DMS79 (cell line): ENCODE measurements at regions not wholly inside any gene's neighbourhood (a gene's known extent, or its start where the extent isn't known, plus 50 kb on each side); places are given as distances from the start of the nearest gene placed in this dataset.

Source experiments
- DNase-seq: peaks from one replicate; lab custom pipeline; 2025; lab: John Stamatoyannopoulos, UW

- no peak for DNase-seq
These were observed 275.4 kb downstream of the ETNK1 start for GRCh38 chr12:22900401-22900800.

GRCh38 chr12:22904485-22904884 is 279.5 kb downstream of the ETNK1 start:
- DNase-seq, result no peak

GRCh38 chr12:22916241-22916640 is 291.3 kb downstream of the ETNK1 start:
- DNase-seq, result no peak

- DNase-seq, result no peak
These were observed 291.8 kb downstream of the ETNK1 start for GRCh38 chr12:22916815-22917214.

- DNase-seq, result no peak
These were observed 294.9 kb downstream of the ETNK1 start for GRCh38 chr12:22919883-22920282.

- DNase-seq, result no peak
These were observed 298.8 kb downstream of the ETNK1 start for GRCh38 chr12:22923768-22924167.

GRCh38 chr12:22924391-22924790 is 299.4 kb downstream of the ETNK1 start:
- DNase-seq, result no peak

GRCh38 chr12:22925623-22926022 is 300.7 kb downstream of the ETNK1 start:
- no peak for DNase-seq

- DNase-seq, result no peak
These were observed 307.5 kb downstream of the ETNK1 start for GRCh38 chr12:22932431-22932830.

GRCh38 chr12:22935090-22935489 is 310.1 kb downstream of the ETNK1 start:
- DNase-seq, result no peak

GRCh38 chr12:22935501-22935900 is 310.5 kb downstream of the ETNK1 start:
- no peak for DNase-seq

GRCh38 chr12:22938323-22938722 is 313.4 kb downstream of the ETNK1 start:
- DNase-seq, result no peak

- DNase-seq, result no peak
These were observed 326.2 kb downstream of the ETNK1 start for GRCh38 chr12:22951206-22951605.

- DNase-seq, result no peak
These were observed 331.7 kb downstream of the ETNK1 start for GRCh38 chr12:22956690-22957089.

- DNase-seq, result no peak
These were observed 342.2 kb downstream of the ETNK1 start for GRCh38 chr12:22967171-22967570.

GRCh38 chr12:22969521-22969920 is 344.6 kb downstream of the ETNK1 start:
- no peak for DNase-seq

- no peak for DNase-seq
These were observed 346.3 kb downstream of the ETNK1 start for GRCh38 chr12:22971247-22971646.

- no peak for DNase-seq
These were observed 346.8 kb downstream of the ETNK1 start for GRCh38 chr12:22971701-22972191.

- DNase-seq, result no peak
These were observed 349.9 kb downstream of the ETNK1 start for GRCh38 chr12:22974865-22975264.

GRCh38 chr12:22978962-22979361 is 354.0 kb downstream of the ETNK1 start:
- DNase-seq, result no peak

GRCh38 chr12:22979854-22980469 is 355.0 kb downstream of the ETNK1 start:
- no peak for DNase-seq

GRCh38 chr12:22981711-22982110 is 356.7 kb downstream of the ETNK1 start:
- no peak for DNase-seq

- DNase-seq, result no peak
These were observed 357.7 kb downstream of the ETNK1 start for GRCh38 chr12:22982635-22983034.

GRCh38 chr12:22986997-22987396 is 362.0 kb downstream of the ETNK1 start:
- DNase-seq, result no peak
